ENCODE measurements at regions not wholly inside any gene's neighbourhood (a gene's known extent, or its start where the extent isn't known, plus 50 kb on each side); places are given as distances from the start of the nearest gene placed in this dataset.

DNA sequence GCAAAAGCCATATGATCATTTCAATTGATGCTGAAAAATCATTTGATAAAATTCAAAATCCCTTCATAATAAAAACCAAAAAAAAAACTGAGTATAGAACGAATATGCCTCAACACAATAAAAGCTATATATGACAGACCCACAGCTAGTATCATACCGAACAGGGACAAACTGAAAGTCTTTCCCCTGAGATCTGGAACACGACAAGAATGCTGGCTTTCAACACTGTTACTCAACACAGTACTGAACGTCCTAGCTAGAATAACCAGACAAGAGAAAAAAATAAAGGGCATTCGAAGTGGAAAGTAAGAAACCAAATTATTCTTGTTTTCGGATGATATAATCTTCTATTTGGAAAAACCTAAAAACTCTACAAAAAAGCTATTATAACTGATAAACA, 559.9 kb downstream of the EPM2A start:
- DNase-seq (ENCODE audit: low read depth in 6 of 9, low spot score in 9 of 9) = no peak
- Histone ChIP-seq H3K4me3 (ENCODE audit: low read length in 2 of 2) (no peak overlapping the region), H3K36me3 (ENCODE audit: control insufficient read depth in 2 of 2, insufficient read depth in 2 of 2, low read length in 1 of 2) (no peaks in the 10 kb centered on the region), H3K9me3 (ENCODE audit: control insufficient read depth in 2 of 2, insufficient read depth in 1 of 2, low read length in 1 of 2) (peaks cover 0 to 13% of the 10 kb centered on the region in 2 donors), H3K27ac (ENCODE audit: low read depth in 1 of 2, low read length in 1 of 2) (no peak overlapping the region), H3K4me1 (ENCODE audit: control insufficient read depth in 2 of 2, insufficient read depth in 2 of 2, low read length in 2 of 2) (no peaks in the 10 kb centered on the region), H3K27me3 (ENCODE audit: control insufficient read depth in 2 of 2, insufficient read depth in 1 of 2, low read length in 1 of 2) (no peaks in the 10 kb centered on the region)
- WGBS = 95% methylated on average over 6 of the region's 6 CpGs

DNA sequence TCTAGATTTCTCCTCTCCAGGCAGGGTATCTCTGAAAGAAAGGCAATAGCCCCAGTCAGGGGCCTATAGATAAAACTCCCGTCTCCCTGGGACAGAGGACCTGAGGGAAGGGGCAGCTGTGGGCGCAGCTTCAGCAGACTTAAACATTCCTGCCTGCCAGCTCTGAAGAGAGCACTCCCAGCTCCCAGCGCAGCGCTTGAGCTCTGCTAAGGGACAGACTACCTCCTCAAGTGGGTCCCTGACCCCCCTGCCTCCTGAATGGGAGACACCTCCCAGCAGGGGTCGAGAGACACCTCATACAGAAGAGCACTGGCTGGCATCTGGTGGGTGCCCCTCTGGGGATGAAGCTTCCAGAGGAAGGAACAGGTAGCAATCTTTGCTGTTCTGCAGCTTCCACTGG, 556.9 kb downstream of the EPM2A start:
- no peaks in the 10 kb centered on the region for H3K36me3 ChIP-seq (ENCODE audit: control insufficient read depth in 2 of 2, insufficient read depth in 2 of 2, low read length in 1 of 2)
- no peaks in the 10 kb centered on the region for H3K27me3 ChIP-seq (ENCODE audit: control insufficient read depth in 2 of 2, insufficient read depth in 1 of 2, low read length in 1 of 2)
- no peaks in the 10 kb centered on the region for H3K4me1 ChIP-seq (ENCODE audit: control insufficient read depth in 2 of 2, insufficient read depth in 2 of 2, low read length in 2 of 2)
- DNase-seq (ENCODE audit: low read depth in 6 of 9, low spot score in 9 of 9) = no peak
- no peak overlapping the region for H3K27ac ChIP-seq (ENCODE audit: low read depth in 1 of 2, low read length in 1 of 2)
- peaks cover 0 to 13% of the 10 kb centered on the region in 2 donors for H3K9me3 ChIP-seq (ENCODE audit: control insufficient read depth in 2 of 2, insufficient read depth in 1 of 2, low read length in 1 of 2)
- 95% methylated on average over 5 of the region's 5 CpGs for WGBS
- H3K4me3 ChIP-seq (ENCODE audit: low read length in 2 of 2) = no peak overlapping the region

DNA sequence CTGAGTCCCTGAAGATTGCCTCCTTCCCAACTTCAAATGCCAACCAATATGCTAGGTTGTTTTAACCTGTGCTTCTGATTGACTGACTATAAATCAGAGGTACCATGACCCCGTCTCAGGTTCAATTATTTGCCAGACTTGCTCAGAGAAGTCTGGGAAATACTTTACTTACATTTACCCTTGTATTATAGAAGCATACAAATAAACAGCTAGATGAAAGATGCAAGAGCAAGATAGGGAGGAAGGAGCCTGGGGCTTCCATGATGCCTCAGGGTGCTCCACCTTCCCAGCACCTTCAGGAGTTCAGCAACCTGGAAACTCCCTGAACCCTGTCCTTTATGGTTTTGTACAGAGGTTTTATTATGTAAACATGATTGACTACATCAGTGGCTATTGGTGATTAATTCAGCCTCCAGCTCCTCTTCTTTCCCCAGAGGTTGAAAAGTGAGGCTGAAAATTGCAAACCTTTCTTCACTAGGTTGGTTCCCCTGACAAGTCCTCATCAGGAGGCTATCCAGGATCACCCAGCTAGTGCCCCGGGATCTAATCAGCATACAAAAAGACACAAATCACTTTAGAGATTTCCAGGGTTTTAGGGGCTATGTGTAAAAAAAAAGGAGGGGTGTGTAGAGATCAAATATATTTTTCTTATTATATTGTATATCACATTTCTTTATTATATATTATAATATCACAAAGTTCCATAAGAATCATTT, 547.7 kb downstream of the EPM2A start:
- no peak overlapping the region for H3K27ac ChIP-seq (ENCODE audit: low read depth in 1 of 2, low read length in 1 of 2)
- H3K9me3 ChIP-seq (ENCODE audit: control insufficient read depth in 2 of 2, insufficient read depth in 1 of 2, low read length in 1 of 2) = no peaks in the 10 kb centered on the region
- WGBS = 73% methylated on average over 2 of the region's 2 CpGs
- no peaks in the 10 kb centered on the region for H3K27me3 ChIP-seq (ENCODE audit: control insufficient read depth in 2 of 2, insufficient read depth in 1 of 2, low read length in 1 of 2)
- H3K4me3 ChIP-seq (ENCODE audit: low read length in 2 of 2) = no peak overlapping the region
- no peaks in the 10 kb centered on the region for H3K36me3 ChIP-seq (ENCODE audit: control insufficient read depth in 2 of 2, insufficient read depth in 2 of 2, low read length in 1 of 2)
- H3K4me1 ChIP-seq (ENCODE audit: control insufficient read depth in 2 of 2, insufficient read depth in 2 of 2, low read length in 2 of 2) = no peaks in the 10 kb centered on the region
- no peak for DNase-seq (ENCODE audit: low read depth in 6 of 9, low spot score in 9 of 9)

DNA sequence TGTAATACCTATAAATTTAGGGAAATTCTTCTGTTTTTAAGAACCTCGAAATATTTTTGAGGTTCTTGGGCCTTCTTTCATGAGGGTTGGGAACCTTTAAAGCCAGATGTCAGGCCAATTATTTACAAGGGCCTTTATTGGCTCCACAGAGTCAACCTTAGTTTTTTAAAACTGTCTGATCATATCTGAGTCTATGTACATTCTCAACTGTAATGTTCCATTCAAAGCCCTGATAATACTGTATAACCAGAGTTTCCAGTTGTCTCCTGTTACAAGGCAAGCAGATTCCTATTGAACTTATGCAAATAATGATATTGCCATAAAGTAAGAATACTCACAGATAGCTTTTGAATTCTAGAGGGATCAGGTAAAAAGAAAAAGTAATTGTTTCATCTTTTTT, 545.5 kb downstream of the EPM2A start:
- no peaks in the 10 kb centered on the region for H3K9me3 ChIP-seq (ENCODE audit: control insufficient read depth in 2 of 2, insufficient read depth in 1 of 2, low read length in 1 of 2)
- H3K36me3 ChIP-seq (ENCODE audit: control insufficient read depth in 2 of 2, insufficient read depth in 2 of 2, low read length in 1 of 2) = no peaks in the 10 kb centered on the region
- no peaks in the 10 kb centered on the region for H3K4me1 ChIP-seq (ENCODE audit: control insufficient read depth in 2 of 2, insufficient read depth in 2 of 2, low read length in 2 of 2)
- no peak overlapping the region for H3K4me3 ChIP-seq (ENCODE audit: low read length in 2 of 2)
- H3K27me3 ChIP-seq (ENCODE audit: control insufficient read depth in 2 of 2, insufficient read depth in 1 of 2, low read length in 1 of 2) = no peaks in the 10 kb centered on the region
- WGBS = 88% methylated on average over 1 of the region's 1 CpG
- no peak for DNase-seq (ENCODE audit: low read depth in 6 of 9, low spot score in 9 of 9)
- H3K27ac ChIP-seq (ENCODE audit: low read depth in 1 of 2, low read length in 1 of 2) = no peak overlapping the region

DNA sequence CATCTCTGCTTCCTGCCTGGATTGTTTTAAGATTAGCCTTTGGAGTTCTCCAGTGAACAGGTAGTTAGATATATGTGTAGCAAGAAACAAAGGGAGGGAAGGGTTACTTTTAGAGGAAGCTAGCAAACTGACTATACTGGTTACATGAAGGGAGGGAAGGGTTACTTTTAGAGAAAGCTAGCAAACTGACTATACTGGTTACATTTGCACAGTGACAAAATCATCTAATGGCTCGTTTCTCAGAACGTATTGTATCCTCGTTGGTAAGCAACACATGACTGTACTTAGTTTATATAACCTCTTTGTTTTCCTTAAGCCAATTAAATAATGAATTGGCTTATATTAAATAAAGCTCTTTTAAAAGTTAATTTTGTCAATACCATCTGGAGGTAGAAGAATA, 540.9 kb downstream of the EPM2A start:
- WGBS = 97% methylated on average over 3 of the region's 3 CpGs
- H3K27me3 ChIP-seq (ENCODE audit: control insufficient read depth in 2 of 2, insufficient read depth in 1 of 2, low read length in 1 of 2) = no peaks in the 10 kb centered on the region
- no peaks in the 10 kb centered on the region for H3K9me3 ChIP-seq (ENCODE audit: control insufficient read depth in 2 of 2, insufficient read depth in 1 of 2, low read length in 1 of 2)
- H3K4me3 ChIP-seq (ENCODE audit: low read length in 2 of 2) = no peak overlapping the region
- no peaks in the 10 kb centered on the region for H3K4me1 ChIP-seq (ENCODE audit: control insufficient read depth in 2 of 2, insufficient read depth in 2 of 2, low read length in 2 of 2)
- no peak for DNase-seq (ENCODE audit: low read depth in 6 of 9, low spot score in 9 of 9)
- H3K36me3 ChIP-seq (ENCODE audit: control insufficient read depth in 2 of 2, insufficient read depth in 2 of 2, low read length in 1 of 2) = no peaks in the 10 kb centered on the region
- H3K27ac ChIP-seq (ENCODE audit: low read depth in 1 of 2, low read length in 1 of 2) = no peak overlapping the region

DNA sequence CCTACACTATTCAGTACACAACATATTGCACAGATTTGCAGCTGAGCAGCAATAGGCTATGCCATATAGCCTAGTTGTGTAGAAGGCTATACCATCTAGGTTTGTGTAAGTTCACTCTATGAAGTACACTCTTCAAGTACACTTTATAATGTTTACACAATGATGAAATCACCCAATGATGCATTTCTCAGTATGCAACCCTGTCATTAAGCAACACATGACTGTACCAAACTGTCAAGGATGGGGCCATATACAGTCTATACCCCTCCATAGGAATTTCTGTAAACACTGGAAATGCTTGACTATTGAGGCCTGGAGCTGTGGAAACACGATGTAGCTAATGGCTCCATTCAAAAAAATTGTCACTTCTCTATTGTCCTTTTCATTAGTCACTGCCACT, 535.4 kb downstream of the EPM2A start:
- H3K4me3 ChIP-seq (ENCODE audit: low read length in 2 of 2) = no peak overlapping the region
- H3K9me3 ChIP-seq (ENCODE audit: control insufficient read depth in 2 of 2, insufficient read depth in 1 of 2, low read length in 1 of 2) = no peaks in the 10 kb centered on the region
- no peaks in the 10 kb centered on the region for H3K36me3 ChIP-seq (ENCODE audit: control insufficient read depth in 2 of 2, insufficient read depth in 2 of 2, low read length in 1 of 2)
- DNase-seq (ENCODE audit: low read depth in 6 of 9, low spot score in 9 of 9) = no peak
- H3K27me3 ChIP-seq (ENCODE audit: control insufficient read depth in 2 of 2, insufficient read depth in 1 of 2, low read length in 1 of 2) = no peaks in the 10 kb centered on the region
- H3K27ac ChIP-seq (ENCODE audit: low read depth in 1 of 2, low read length in 1 of 2) = no peak overlapping the region
- H3K4me1 ChIP-seq (ENCODE audit: control insufficient read depth in 2 of 2, insufficient read depth in 2 of 2, low read length in 2 of 2) = no peaks in the 10 kb centered on the region
- WGBS = 21% methylated on average over 1 of the region's 1 CpG

DNA sequence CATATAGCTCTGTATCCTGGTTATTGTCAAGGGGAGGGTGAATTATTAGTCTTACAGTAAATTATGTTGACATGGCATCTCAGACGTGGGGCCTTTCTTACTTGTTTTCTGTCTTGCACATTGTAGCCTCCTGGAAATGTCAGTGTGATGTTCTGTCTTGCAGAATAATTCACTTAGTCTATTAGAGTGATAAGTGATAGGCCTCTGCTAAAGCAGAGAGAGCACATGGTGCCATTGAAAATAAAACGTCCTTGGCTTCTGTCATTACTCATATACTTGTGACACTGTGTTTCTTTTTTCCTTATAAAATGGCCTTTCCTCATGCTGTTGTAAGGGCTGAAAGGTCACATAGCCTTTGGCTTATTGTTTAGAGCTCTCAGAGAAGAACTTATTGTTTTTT, 531.0 kb downstream of the EPM2A start:
- DNase-seq (ENCODE audit: low read depth in 6 of 9, low spot score in 9 of 9) = no peak
- no peaks in the 10 kb centered on the region for H3K9me3 ChIP-seq (ENCODE audit: control insufficient read depth in 2 of 2, insufficient read depth in 1 of 2, low read length in 1 of 2)
- no peaks in the 10 kb centered on the region for H3K27me3 ChIP-seq (ENCODE audit: control insufficient read depth in 2 of 2, insufficient read depth in 1 of 2, low read length in 1 of 2)
- 82% methylated on average over 2 of the region's 2 CpGs for whole genome bisulfite sequencing
- H3K4me1 ChIP-seq (ENCODE audit: control insufficient read depth in 2 of 2, insufficient read depth in 2 of 2, low read length in 2 of 2) = no peaks in the 10 kb centered on the region
- H3K36me3 ChIP-seq (ENCODE audit: control insufficient read depth in 2 of 2, insufficient read depth in 2 of 2, low read length in 1 of 2) = no peaks in the 10 kb centered on the region
- H3K27ac ChIP-seq (ENCODE audit: low read depth in 1 of 2, low read length in 1 of 2) = no peak overlapping the region
- no peak overlapping the region for H3K4me3 ChIP-seq (ENCODE audit: low read length in 2 of 2)

DNA sequence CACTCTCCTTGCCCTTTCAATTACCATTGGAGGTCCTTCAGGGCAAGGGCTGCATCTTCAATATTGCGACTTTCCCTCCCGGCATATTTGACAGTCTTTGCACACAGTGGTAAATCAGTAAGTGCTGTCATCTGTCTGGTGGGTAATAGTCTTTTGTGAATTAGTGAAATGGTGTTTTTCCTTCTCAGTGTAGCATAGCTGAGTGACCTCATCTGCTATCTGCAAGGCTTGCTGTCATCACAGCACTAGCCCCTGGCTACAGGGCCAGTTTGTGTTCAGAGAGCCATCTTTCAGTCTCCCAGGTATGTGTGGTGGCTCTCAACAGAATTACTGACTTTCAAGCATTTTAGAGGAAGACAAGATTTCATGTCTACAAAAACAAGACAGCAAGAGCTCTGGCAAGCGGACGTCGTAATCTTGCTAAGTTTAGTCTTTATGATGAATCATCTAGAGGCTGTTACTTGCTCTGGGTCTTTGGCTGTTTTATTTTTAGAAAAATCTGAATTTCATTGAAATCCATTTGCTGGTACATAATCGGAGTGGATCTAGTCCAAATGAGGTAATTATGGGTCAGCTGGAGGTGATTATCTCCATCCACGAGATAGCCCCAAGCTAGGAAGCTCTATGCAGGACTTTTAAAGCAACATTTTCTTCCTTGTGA, 528.9 kb downstream of the EPM2A start:
- Histone ChIP-seq H3K4me1 (ENCODE audit: control insufficient read depth in 2 of 2, insufficient read depth in 2 of 2, low read length in 2 of 2) (no peaks in the 10 kb centered on the region), H3K27ac (ENCODE audit: low read depth in 1 of 2, low read length in 1 of 2) (no peak overlapping the region), H3K4me3 (ENCODE audit: low read length in 2 of 2) (no peak overlapping the region), H3K36me3 (ENCODE audit: control insufficient read depth in 2 of 2, insufficient read depth in 2 of 2, low read length in 1 of 2) (no peaks in the 10 kb centered on the region), H3K27me3 (ENCODE audit: control insufficient read depth in 2 of 2, insufficient read depth in 1 of 2, low read length in 1 of 2) (no peaks in the 10 kb centered on the region), H3K9me3 (ENCODE audit: control insufficient read depth in 2 of 2, insufficient read depth in 1 of 2, low read length in 1 of 2) (no peaks in the 10 kb centered on the region)
- DNase-seq (ENCODE audit: low read depth in 6 of 9, low spot score in 9 of 9) = no peak
- WGBS = 94% methylated on average over 7 of the region's 7 CpGs

DNA sequence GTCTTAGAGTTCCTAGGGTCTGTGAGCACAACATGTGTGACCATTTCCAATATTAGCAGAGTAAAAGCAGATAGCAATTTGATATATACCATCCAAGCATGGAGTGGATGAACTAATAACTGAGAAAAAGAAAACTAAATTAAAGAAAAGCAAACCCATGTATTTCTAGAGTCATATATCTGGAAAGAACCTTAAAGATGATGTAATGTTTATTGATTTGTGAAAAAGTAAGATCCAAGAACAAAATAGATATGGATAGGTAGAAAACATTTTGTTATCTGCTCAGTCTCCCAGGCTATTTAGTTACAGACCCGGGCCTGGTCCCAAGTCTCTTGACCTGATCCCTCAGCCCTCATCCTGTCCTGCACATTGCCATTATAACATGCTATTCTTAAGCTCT, 526.8 kb downstream of the EPM2A start:
- Histone ChIP-seq H3K27me3 (ENCODE audit: control insufficient read depth in 2 of 2, insufficient read depth in 1 of 2, low read length in 1 of 2) (no peaks in the 10 kb centered on the region), H3K27ac (ENCODE audit: low read depth in 1 of 2, low read length in 1 of 2) (no peak overlapping the region), H3K4me1 (ENCODE audit: control insufficient read depth in 2 of 2, insufficient read depth in 2 of 2, low read length in 2 of 2) (no peaks in the 10 kb centered on the region), H3K4me3 (ENCODE audit: low read length in 2 of 2) (no peak overlapping the region), H3K36me3 (ENCODE audit: control insufficient read depth in 2 of 2, insufficient read depth in 2 of 2, low read length in 1 of 2) (no peaks in the 10 kb centered on the region), H3K9me3 (ENCODE audit: control insufficient read depth in 2 of 2, insufficient read depth in 1 of 2, low read length in 1 of 2) (no peaks in the 10 kb centered on the region)
- WGBS = 89% methylated on average over 1 of the region's 1 CpG
- DNase-seq (ENCODE audit: low read depth in 6 of 9, low spot score in 9 of 9) = no peak
